Glutamatergic neuron (in vitro differentiated cells): ENCODE measurements at regions not wholly inside any gene's neighbourhood (a gene's known extent, or its start where the extent isn't known, plus 50 kb on each side); places are given as distances from the start of the nearest gene placed in this dataset.
A peak's percentile ranks its signal among the peaks of the same experiment; 100 is the strongest.

Source experiments
- DNase-seq: peaks from one replicate; pipeline ENCODE4 v3.0.0; 2022
- H3K27ac Mint-ChIP-seq: one replicate; pipeline ENCODE4 v1.8.0; 2020; ENCODE audit warnings: mild to moderate bottlenecking, mixed read lengths, inconsistent platforms; ENCODE audit not compliant: unreplicated experiment
- H3K27me3 Mint-ChIP-seq: one replicate; pipeline ENCODE4 v1.8.0; 2020; ENCODE audit warnings: mild to moderate bottlenecking, moderate library complexity, mixed read lengths, inconsistent platforms; ENCODE audit not compliant: unreplicated experiment
- H3K36me3 Mint-ChIP-seq: one replicate; pipeline ENCODE4 v1.8.0; 2020; ENCODE audit warnings: mild to moderate bottlenecking, mixed read lengths, inconsistent platforms; ENCODE audit not compliant: unreplicated experiment
- H3K4me1 Mint-ChIP-seq: one replicate; pipeline ENCODE4 v1.8.0; 2020; ENCODE audit warnings: mild to moderate bottlenecking, low read depth, mixed read lengths, inconsistent platforms; ENCODE audit not compliant: unreplicated experiment
- H3K4me3 Mint-ChIP-seq: one replicate; pipeline ENCODE4 v1.8.0; 2020; ENCODE audit warnings: mild to moderate bottlenecking, mixed read lengths, inconsistent platforms; ENCODE audit not compliant: unreplicated experiment
- H3K9me3 Mint-ChIP-seq: one replicate; pipeline ENCODE4 v1.8.0; 2020; ENCODE audit warnings: mild to moderate bottlenecking, moderate library complexity, mixed read lengths, inconsistent platforms; ENCODE audit not compliant: unreplicated experiment
- TF ChIP-seq, protein P1 (sequence below): fragments of 200-600 bp; sonication (generic); IDR thresholded peaks from one replicate; pipeline ENCODE4 v1.5.0; 2021; ENCODE audit not compliant: partially characterized antibody, unreplicated experiment

DNA sequence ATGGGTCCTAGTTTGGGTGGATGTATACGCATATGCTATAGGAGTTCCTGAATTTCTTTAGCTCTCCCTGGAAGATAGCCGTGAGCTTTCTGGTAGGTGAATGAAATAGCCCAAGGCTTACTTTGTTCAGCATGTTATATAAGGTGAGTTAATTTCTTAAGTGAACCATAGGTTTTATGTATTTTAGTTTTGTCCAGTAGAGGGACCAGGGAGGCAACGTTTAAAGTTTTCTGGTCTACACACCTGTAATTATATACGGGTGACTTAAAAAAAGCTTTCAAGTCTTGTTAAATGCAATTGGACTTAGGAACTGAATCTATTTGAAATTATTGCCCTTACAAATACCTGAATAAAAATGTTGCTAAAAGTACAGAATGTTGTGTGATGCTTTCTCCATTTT lies 402.5 kb upstream of the DDX18 start:
- no peaks in the 10 kb centered on the region for H3K27me3 Mint-ChIP-seq
- no peaks in the 10 kb centered on the region for H3K4me1 Mint-ChIP-seq
- no peak overlapping the region for H3K27ac Mint-ChIP-seq
- no peak overlapping the region for H3K4me3 Mint-ChIP-seq
- H3K36me3 Mint-ChIP-seq = no peaks in the 10 kb centered on the region
- DNase-seq = no peak
- H3K9me3 Mint-ChIP-seq = no peaks in the 10 kb centered on the region
- TF ChIP-seq, protein P1, sequence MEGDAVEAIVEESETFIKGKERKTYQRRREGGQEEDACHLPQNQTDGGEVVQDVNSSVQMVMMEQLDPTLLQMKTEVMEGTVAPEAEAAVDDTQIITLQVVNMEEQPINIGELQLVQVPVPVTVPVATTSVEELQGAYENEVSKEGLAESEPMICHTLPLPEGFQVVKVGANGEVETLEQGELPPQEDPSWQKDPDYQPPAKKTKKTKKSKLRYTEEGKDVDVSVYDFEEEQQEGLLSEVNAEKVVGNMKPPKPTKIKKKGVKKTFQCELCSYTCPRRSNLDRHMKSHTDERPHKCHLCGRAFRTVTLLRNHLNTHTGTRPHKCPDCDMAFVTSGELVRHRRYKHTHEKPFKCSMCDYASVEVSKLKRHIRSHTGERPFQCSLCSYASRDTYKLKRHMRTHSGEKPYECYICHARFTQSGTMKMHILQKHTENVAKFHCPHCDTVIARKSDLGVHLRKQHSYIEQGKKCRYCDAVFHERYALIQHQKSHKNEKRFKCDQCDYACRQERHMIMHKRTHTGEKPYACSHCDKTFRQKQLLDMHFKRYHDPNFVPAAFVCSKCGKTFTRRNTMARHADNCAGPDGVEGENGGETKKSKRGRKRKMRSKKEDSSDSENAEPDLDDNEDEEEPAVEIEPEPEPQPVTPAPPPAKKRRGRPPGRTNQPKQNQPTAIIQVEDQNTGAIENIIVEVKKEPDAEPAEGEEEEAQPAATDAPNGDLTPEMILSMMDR = no peak

DNA sequence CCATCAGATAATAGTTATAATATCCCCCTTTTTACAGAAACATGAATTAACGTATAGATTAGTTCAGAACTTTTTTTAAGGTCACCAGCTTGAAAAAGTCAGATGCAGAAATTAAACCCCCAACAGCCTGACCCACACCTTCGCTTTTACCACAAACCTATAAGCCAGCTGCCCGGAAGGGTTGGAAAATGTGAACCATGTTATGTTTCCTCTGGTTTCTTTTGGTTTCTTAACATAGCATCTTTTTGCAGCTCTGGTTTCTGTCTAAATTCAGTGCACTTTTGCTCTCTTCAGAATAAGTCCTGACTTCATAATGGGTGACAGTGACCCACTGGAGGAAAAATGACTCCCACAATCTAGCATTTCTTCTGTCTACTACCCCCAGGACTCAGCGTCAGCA lies 381.7 kb upstream of the DDX18 start:
- no peaks in the 10 kb centered on the region for H3K27me3 Mint-ChIP-seq
- no peak overlapping the region for H3K27ac Mint-ChIP-seq
- DNase-seq = no peak
- TF ChIP-seq, protein P1 = no peak
- H3K4me1 Mint-ChIP-seq = peaks cover 7% of the 10 kb centered on the region
- H3K36me3 Mint-ChIP-seq = no peaks in the 10 kb centered on the region
- H3K4me3 Mint-ChIP-seq = no peak overlapping the region
- H3K9me3 Mint-ChIP-seq = no peaks in the 10 kb centered on the region

DNA sequence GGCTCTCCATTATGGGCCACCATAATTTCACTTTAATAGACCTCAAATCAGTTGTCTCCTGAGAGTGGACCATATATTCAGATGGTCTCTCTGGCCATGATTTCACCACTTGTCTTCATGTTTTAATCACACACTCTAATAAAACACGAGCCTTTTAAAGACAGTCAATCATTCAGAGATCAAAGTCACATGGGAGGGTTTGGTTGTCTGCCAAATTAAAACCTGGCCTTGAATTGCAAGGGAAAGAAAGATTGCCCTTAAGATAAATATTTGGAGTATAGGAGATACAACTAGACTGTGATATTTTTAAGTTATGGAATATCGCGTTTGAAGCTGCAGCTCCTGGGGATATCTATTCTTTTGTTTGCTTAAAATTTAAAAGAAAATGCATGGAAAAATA lies 377.8 kb upstream of the DDX18 start:
- DNase-seq = no peak
- H3K27ac Mint-ChIP-seq = no peak overlapping the region
- H3K4me1 Mint-ChIP-seq = peaks cover 7% of the 10 kb centered on the region
- H3K9me3 Mint-ChIP-seq = no peaks in the 10 kb centered on the region
- TF ChIP-seq, protein P1 = no peak
- H3K4me3 Mint-ChIP-seq = no peak overlapping the region
- H3K36me3 Mint-ChIP-seq = no peaks in the 10 kb centered on the region
- no peaks in the 10 kb centered on the region for H3K27me3 Mint-ChIP-seq

DNA sequence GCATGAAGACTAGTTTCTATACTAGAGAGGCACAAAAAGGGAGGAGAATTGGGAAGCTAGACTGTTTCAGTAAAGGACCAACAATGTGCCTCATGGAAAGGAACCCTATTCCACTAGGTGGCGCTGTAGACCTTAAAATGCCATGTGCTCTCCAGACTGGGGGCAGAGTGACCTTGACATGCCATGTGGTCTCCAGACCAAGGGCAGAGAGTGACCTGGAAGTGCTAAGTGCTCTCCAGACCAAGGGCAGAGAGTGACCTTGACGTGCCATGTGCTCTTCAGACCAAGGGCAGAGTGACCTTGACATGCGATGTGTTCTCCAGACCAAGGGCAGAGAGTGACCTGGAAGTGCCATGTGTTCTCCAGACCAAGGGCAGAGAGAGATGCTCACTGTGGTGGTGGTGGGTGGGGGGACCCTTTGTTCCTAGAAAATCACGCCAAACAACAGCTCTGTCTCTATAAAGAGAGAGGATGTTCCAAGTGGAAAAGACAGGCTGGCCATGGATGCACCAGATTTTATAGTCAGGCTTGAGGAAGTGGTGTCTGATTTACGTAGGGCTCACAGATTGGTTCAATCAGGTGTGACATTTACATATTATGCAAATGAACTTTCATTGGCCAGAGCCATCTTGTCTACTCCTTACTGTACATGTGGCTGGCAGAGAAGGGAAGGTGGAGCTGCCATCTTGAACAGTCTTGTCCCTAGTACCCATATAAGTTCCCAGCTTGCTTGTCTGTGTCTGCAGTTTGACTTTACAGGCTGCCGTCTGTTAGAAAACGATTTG lies 344.0 kb upstream of the DDX18 start:
- peaks cover 3% of the 10 kb centered on the region for H3K4me1 Mint-ChIP-seq
- H3K27me3 Mint-ChIP-seq = peaks cover 4% of the 10 kb centered on the region
- peak overlapping the region; percentile 65 for H3K27ac Mint-ChIP-seq
- no peaks in the 10 kb centered on the region for H3K9me3 Mint-ChIP-seq
- TF ChIP-seq, protein P1 = peak; percentile 90
- H3K36me3 Mint-ChIP-seq = peaks cover 3% of the 10 kb centered on the region
- peak; percentile 60 for DNase-seq
- no peak overlapping the region for H3K4me3 Mint-ChIP-seq

- peaks cover 3% of the 10 kb centered on the region for H3K9me3 Mint-ChIP-seq
- no peak overlapping the region for H3K27ac Mint-ChIP-seq
- no peak overlapping the region for H3K4me3 Mint-ChIP-seq
- H3K36me3 Mint-ChIP-seq = no peaks in the 10 kb centered on the region
- peaks cover 4% of the 10 kb centered on the region for H3K27me3 Mint-ChIP-seq
- H3K4me1 Mint-ChIP-seq = no peaks in the 10 kb centered on the region
- no peak for DNase-seq
- TF ChIP-seq, protein P1 = no peak
Observed at GRCh38 chr2:117481608-117482007, 332.9 kb upstream of the DDX18 start.
